Thyroid gland (tissue), 4 donors: ENCODE measurements at regions not wholly inside any gene's neighbourhood (a gene's known extent, or its start where the extent isn't known, plus 50 kb on each side); places are given as distances from the start of the nearest gene placed in this dataset.

ENCODE experiments used
- POLR2A ChIP-seq, 2 donors: fragments of 450-650 bp; IDR thresholded peaks; one replicate each; pipeline ENCODE4 v1.6.1; 2017; ENCODE audit warnings: antibody characterized with exemption in 2 of 2, mild to moderate bottlenecking in 2 of 2, moderate library complexity in 1 of 2
- TF ChIP-seq, protein P1 (sequence below), 6 experiments: fragments of 200-600 bp in 3 of 6; fragments of 450-650 bp in 3 of 6; sonication (generic) in 3 of 6; IDR thresholded peaks; one replicate each; pipeline ENCODE4 v1.5.1; 2016 to 2019; ENCODE audit warnings: antibody characterized with exemption in 6 of 6, mild to moderate bottlenecking in 2 of 6, inconsistent platforms in 1 of 6, moderate library complexity in 1 of 6

DNA sequence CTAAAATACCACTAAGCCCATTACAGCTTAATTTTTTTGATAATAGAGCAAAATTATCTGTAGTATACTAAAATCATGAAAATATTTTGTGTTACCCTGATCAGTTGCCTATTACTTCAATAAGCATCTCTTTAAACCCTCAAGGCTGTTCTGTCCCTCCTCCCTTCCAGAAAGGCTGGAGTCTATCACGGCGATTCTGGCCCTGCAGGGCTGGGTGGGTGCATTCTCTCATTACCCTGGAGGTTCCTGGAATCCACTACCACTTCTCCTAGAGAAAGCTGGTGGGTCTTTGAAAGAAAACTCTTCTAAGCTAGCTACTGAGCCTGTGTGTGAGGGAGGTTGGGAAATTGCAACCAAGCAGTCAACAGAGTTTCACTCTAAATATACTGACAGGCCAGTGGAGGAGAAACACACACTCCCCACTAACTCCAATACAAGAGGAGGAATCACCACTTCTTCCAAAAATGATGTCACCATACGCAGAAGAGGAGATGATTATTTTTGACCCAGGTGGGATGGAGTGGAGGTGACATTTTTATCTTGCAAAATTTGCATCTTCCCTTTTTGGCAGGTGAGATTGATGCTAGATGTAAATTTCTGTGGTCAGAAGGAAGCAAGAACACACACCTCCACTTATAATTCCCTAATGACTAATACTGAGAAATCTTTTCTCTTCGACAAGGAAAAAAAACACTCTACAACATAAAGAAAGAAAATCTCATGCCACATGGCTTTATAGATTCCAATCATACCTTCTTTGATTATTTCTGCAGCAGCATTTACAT lies 182.3 kb upstream of the PHACTR1 start:
- TF ChIP-seq, protein P1, sequence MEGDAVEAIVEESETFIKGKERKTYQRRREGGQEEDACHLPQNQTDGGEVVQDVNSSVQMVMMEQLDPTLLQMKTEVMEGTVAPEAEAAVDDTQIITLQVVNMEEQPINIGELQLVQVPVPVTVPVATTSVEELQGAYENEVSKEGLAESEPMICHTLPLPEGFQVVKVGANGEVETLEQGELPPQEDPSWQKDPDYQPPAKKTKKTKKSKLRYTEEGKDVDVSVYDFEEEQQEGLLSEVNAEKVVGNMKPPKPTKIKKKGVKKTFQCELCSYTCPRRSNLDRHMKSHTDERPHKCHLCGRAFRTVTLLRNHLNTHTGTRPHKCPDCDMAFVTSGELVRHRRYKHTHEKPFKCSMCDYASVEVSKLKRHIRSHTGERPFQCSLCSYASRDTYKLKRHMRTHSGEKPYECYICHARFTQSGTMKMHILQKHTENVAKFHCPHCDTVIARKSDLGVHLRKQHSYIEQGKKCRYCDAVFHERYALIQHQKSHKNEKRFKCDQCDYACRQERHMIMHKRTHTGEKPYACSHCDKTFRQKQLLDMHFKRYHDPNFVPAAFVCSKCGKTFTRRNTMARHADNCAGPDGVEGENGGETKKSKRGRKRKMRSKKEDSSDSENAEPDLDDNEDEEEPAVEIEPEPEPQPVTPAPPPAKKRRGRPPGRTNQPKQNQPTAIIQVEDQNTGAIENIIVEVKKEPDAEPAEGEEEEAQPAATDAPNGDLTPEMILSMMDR (IDR thresholded peaks at IDR 0.05): no peak
- TF ChIP-seq POLR2A (IDR thresholded peaks at IDR 0.05): no peak
